ENCODE measurements at regions not wholly inside any gene's neighbourhood (a gene's known extent, or its start where the extent isn't known, plus 50 kb on each side); places are given as distances from the start of the nearest gene placed in this dataset.

GRCh38 chr2:224325941-224326340 is 76.0 kb downstream of the FAM124B start:
- TF ChIP-seq EZH2 (IDR thresholded peaks at IDR 0.05; ENCODE audit: low read length): no peak
- TF ChIP-seq, protein P1, sequence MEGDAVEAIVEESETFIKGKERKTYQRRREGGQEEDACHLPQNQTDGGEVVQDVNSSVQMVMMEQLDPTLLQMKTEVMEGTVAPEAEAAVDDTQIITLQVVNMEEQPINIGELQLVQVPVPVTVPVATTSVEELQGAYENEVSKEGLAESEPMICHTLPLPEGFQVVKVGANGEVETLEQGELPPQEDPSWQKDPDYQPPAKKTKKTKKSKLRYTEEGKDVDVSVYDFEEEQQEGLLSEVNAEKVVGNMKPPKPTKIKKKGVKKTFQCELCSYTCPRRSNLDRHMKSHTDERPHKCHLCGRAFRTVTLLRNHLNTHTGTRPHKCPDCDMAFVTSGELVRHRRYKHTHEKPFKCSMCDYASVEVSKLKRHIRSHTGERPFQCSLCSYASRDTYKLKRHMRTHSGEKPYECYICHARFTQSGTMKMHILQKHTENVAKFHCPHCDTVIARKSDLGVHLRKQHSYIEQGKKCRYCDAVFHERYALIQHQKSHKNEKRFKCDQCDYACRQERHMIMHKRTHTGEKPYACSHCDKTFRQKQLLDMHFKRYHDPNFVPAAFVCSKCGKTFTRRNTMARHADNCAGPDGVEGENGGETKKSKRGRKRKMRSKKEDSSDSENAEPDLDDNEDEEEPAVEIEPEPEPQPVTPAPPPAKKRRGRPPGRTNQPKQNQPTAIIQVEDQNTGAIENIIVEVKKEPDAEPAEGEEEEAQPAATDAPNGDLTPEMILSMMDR (optimal IDR thresholded peaks at IDR 0.05 in 1 of 3, IDR thresholded peaks at IDR 0.05 in 1 of 3, conservative IDR thresholded peaks at IDR 0.05 in 1 of 3; ENCODE audit: extremely low read depth in 1 of 3, insufficient read depth in 2 of 3, low read length in 3 of 3): no peak
